NB4 (cell line): ENCODE measurements at regions not wholly inside any gene's neighbourhood (a gene's known extent, or its start where the extent isn't known, plus 50 kb on each side); places are given as distances from the start of the nearest gene placed in this dataset.

Experiments
- DNase-seq: peaks from one replicate; pipeline ENCODE4 v3.0.0; 2010; ENCODE audit warnings: low read depth
- H3K4me3 ChIP-seq: one replicate; pipeline ENCODE4 v1.5.1; 2011; ENCODE audit warnings: mild to moderate bottlenecking, low read depth, low read length, moderate library complexity
- MYC ChIP-seq: IDR thresholded peaks from 2 replicates; pipeline ENCODE4 v1.6.1; 2011; ENCODE audit warnings: low read depth, low read length
- POLR2A ChIP-seq: IDR thresholded peaks from 2 replicates; pipeline ENCODE4 v1.6.1; 2011; ENCODE audit warnings: mild to moderate bottlenecking; ENCODE audit not compliant: insufficient read length; ENCODE audit errors: extremely low read depth
- TF ChIP-seq, protein P1 (sequence below): IDR thresholded peaks from 2 replicates; pipeline ENCODE4 v1.6.1; 2011; ENCODE audit warnings: low read depth, low read length
- TF ChIP-seq, protein P2 (sequence below): IDR thresholded peaks from one replicate; pipeline ENCODE4 v1.5.1; 2012; ENCODE audit warnings: low read depth, low read length

GRCh38 chr22:23497016-23497885 is 82.8 kb downstream of the IGLL1 start:
- TF ChIP-seq, protein P1, sequence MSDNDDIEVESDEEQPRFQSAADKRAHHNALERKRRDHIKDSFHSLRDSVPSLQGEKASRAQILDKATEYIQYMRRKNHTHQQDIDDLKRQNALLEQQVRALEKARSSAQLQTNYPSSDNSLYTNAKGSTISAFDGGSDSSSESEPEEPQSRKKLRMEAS, result no peak
- TF ChIP-seq, protein P2, sequence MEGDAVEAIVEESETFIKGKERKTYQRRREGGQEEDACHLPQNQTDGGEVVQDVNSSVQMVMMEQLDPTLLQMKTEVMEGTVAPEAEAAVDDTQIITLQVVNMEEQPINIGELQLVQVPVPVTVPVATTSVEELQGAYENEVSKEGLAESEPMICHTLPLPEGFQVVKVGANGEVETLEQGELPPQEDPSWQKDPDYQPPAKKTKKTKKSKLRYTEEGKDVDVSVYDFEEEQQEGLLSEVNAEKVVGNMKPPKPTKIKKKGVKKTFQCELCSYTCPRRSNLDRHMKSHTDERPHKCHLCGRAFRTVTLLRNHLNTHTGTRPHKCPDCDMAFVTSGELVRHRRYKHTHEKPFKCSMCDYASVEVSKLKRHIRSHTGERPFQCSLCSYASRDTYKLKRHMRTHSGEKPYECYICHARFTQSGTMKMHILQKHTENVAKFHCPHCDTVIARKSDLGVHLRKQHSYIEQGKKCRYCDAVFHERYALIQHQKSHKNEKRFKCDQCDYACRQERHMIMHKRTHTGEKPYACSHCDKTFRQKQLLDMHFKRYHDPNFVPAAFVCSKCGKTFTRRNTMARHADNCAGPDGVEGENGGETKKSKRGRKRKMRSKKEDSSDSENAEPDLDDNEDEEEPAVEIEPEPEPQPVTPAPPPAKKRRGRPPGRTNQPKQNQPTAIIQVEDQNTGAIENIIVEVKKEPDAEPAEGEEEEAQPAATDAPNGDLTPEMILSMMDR, result no peak
- TF ChIP-seq POLR2A (no peak), MYC (no peak)
- no peak for DNase-seq
- no peak overlapping the region for H3K4me3 ChIP-seq

DNA sequence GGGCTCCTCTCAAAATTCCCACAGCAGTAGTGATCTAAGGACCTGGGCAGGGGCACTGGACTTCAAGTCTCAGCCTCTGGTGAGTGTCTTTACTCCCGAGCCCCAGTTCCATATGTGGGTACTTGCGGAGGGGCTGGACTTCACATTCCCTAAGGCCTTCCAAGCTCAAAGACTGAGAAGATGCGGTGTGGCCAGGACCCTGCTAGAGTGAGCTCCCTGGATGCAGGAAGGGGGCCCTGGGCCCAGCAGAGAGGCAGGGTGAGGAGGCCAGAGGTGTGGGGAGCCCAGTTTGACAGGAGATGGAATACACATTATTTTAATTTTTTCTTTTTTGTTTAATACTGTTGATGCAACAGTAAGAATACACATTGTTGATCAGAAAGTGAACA is 83.7 kb downstream of the IGLL1 start:
- no peak overlapping the region for H3K4me3 ChIP-seq

DNA sequence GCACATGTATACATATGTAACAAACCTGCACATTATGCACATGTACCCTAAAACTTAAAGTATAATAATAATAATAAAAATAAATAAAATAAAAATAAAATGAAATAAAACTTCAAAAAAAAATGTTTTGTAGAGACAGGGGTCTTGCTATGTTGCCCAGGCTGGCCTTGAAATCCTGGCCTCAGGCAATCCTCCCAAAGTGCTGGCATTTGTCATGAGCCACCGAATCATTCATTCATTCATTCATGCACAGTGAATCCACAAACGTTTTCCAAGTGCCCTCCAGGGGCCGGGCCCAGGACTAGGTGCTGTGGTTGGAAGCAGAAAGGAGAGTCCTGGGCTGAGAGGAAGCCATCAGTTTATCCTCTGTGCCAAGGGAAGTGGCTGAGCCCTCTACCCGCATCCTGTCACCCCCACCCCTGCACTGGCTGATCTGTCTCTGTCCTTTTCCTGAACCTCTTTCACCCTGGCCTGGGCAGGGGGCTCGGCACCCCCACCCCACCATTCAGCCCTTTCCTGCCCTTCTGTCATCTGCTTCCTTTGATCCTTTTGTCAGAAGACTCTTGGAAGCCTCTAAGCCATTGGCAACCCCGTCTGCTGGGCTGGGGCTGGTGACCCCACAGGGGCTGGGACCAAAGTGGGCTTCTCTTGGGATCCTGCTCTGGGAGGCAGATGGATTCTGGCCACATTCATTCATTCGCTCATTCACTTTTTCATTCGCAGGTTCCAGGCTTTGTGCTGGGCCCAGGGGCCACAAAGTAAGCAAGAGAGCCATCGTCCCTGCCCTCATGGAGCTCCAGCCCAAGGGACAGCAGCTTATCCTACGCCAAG is 84.3 kb downstream of the IGLL1 start:
- peak; percentile 33 for DNase-seq
- no peak overlapping the region for H3K4me3 ChIP-seq
- TF ChIP-seq, protein P2, result no peak

More for the DNA sequence above, 83.7 kb downstream of the IGLL1 start:
- TF ChIP-seq MYC (no peak), POLR2A (no peak)
- TF ChIP-seq, protein P2, result no peak
- TF ChIP-seq, protein P1, result no peak
- no peak for DNase-seq

DNA sequence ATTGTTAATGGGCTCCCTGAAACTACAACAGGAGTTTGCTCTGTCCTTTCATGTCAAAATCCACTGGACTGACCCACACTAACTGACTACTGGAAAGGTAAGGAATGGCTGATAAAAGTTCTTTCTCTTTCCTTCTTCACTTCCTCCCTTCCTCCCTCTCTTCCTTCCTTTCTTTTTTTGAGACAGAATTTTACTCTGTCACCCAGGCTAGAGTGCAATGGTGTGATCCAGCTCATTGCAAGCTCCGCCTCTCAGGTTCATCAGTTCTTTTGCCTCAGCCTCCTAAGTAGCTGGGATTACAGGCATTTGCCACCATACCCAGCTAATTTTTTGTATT is 85.2 kb downstream of the IGLL1 start:
- TF ChIP-seq POLR2A (no peak), MYC (no peak)
- TF ChIP-seq, protein P2, result no peak
- TF ChIP-seq, protein P1, result no peak
- H3K4me3 ChIP-seq, result no peak overlapping the region
- no peak for DNase-seq

DNA sequence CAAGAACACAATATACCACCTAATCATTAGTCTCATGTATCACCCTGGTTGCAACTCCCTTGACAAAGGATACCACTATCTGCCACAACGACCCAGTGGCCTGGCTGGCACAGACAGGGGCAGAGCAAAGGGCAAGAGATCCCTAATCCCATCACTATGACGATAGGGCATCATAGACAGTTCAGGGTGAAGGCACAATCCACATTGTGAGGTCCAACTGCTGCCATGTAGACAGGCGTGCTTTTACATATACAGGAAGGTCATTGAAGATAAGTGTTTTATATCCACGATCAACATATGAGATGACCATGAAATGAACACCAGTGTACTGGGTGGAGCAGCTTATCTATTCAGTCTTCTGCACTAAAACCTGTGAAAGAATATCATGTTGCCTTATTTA is 94.6 kb downstream of the IGLL1 start:
- no peak for DNase-seq
- TF ChIP-seq, protein P2, result no peak
- TF ChIP-seq POLR2A (no peak), MYC (no peak)
- TF ChIP-seq, protein P1, result no peak
- no peak overlapping the region for H3K4me3 ChIP-seq
